ENCODE measurements at regions not wholly inside any gene's neighbourhood (a gene's known extent, or its start where the extent isn't known, plus 50 kb on each side); places are given as distances from the start of the nearest gene placed in this dataset.
"Not testable (repeated sequence)": the region's sequence is repeated elsewhere in the genome, so short reads cannot be mapped to it uniquely, and the experiment has no call there.

DNA sequence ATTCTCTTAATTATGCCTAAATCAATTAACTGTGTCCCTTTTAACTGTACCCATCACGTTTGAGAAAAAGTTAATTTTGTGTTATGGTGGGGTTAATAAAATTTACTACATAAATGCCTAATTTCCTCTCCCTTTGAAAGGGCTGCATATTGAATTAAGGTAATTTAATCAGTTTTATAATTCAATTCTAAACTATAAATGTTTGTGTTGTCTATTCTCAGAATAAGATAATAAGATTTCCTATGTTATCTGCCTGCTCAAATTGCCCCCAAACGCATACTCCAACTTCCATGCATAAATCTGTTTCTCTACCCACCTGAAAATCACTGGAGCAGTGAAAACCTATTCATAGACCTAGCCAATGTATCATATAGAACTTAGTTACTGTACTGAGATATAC, 1716.1 kb downstream of the SI start:
- no peaks in the 10 kb centered on the region for H3K36me3 ChIP-seq
- no peaks in the 10 kb centered on the region for H3K27me3 ChIP-seq
- no peaks in the 10 kb centered on the region for H3K4me1 ChIP-seq (ENCODE audit: low read depth)
- TF ChIP-seq, protein P1, sequence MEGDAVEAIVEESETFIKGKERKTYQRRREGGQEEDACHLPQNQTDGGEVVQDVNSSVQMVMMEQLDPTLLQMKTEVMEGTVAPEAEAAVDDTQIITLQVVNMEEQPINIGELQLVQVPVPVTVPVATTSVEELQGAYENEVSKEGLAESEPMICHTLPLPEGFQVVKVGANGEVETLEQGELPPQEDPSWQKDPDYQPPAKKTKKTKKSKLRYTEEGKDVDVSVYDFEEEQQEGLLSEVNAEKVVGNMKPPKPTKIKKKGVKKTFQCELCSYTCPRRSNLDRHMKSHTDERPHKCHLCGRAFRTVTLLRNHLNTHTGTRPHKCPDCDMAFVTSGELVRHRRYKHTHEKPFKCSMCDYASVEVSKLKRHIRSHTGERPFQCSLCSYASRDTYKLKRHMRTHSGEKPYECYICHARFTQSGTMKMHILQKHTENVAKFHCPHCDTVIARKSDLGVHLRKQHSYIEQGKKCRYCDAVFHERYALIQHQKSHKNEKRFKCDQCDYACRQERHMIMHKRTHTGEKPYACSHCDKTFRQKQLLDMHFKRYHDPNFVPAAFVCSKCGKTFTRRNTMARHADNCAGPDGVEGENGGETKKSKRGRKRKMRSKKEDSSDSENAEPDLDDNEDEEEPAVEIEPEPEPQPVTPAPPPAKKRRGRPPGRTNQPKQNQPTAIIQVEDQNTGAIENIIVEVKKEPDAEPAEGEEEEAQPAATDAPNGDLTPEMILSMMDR (IDR thresholded peaks at IDR 0.05; ENCODE audit: low read depth, low read length), result no peak
- no peaks in the 10 kb centered on the region for H3K9me3 ChIP-seq (ENCODE audit: low read depth)
- H3K4me3 ChIP-seq, result no peak overlapping the region
- no peak overlapping the region for H3K27ac ChIP-seq
- DNase-seq (ENCODE audit: low read depth in 1 of 2, low spot score in 1 of 2), result no peak

DNA sequence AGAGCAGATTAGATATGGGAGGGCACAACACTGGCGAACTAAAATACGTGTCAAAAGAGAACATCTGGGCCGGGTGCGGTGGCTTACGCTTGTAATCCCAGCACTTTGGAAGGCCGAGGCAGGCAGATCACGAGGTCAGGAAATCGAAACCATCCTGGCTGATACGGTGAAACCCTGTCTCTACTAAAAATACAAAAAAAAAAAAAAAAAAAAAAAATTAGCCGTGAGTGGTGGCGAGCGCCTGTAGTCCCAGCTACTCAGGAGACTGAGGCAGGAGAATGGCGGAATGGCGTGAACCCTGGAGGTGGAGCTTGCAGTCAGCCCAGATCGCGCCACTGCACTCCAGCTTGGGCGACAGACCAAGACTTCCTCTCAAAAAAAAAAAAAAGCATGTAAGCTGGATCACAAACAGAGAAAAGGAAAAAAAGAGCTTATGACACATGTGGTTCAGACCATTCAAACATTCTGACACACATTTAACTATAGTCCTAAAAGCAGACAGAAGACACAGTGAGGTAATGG, 1716.9 kb downstream of the SI start:
- not testable (repeated sequence) for H3K27me3 ChIP-seq; H3K36me3 ChIP-seq; DNase-seq (ENCODE audit: low read depth in 1 of 2, low spot score in 1 of 2); H3K4me3 ChIP-seq; H3K9me3 ChIP-seq (ENCODE audit: low read depth); H3K4me1 ChIP-seq (ENCODE audit: low read depth); H3K27ac ChIP-seq

DNA sequence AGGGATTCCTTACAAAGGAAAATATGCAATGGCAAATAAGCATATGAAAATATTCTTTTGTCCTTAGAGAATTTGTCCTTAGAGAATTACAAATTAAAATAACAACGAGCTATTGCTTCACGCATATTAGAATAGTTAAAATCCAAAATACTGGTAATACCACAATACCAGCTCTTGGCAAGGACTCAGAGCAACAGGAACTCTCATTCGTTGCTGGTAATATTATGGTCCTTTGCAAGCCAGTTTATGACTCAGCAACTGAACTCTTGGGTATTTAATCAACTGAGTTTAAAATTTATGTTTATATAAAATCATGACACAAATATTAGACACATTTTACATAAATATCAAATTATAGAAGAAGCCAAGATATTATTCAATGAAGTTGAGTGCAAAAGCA, 1730.4 kb downstream of the SI start:
- Histone ChIP-seq H3K36me3 (no peaks in the 10 kb centered on the region), H3K27ac (no peak overlapping the region), H3K4me3 (no peak overlapping the region), H3K4me1 (ENCODE audit: low read depth) (no peaks in the 10 kb centered on the region), H3K27me3 (no peaks in the 10 kb centered on the region), H3K9me3 (ENCODE audit: low read depth) (no peaks in the 10 kb centered on the region)
- TF ChIP-seq, protein P1 (IDR thresholded peaks at IDR 0.05; ENCODE audit: low read depth, low read length), result no peak
- DNase-seq (ENCODE audit: low read depth in 1 of 2, low spot score in 1 of 2), result no peak

DNA sequence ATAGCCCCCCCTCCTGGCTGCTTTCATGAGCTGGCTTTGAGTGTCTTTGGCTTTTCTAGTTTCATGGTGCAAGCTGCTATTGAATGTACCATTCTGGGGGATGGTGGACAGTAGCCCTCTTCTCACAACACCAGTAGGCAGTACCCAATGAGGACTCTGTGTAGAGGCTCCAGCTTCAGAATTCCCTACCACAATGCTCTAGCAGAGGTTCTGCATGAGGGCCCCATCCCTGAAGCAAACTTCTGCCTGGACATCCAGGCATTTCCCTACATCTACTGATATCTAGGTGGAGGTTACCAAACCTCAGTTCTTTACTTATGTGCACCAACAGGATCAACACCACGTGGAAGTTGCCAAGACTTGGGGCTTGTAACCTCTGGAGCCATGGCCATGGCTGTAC, 1742.9 kb downstream of the SI start:
- no peaks in the 10 kb centered on the region for H3K9me3 ChIP-seq (ENCODE audit: low read depth)
- H3K27ac ChIP-seq, result no peak overlapping the region
- no peak for DNase-seq (ENCODE audit: low read depth in 1 of 2, low spot score in 1 of 2)
- no peak overlapping the region for H3K4me3 ChIP-seq
- no peaks in the 10 kb centered on the region for H3K27me3 ChIP-seq
- no peaks in the 10 kb centered on the region for H3K4me1 ChIP-seq (ENCODE audit: low read depth)
- TF ChIP-seq, protein P1 (IDR thresholded peaks at IDR 0.05; ENCODE audit: low read depth, low read length), result no peak
- no peaks in the 10 kb centered on the region for H3K36me3 ChIP-seq

DNA sequence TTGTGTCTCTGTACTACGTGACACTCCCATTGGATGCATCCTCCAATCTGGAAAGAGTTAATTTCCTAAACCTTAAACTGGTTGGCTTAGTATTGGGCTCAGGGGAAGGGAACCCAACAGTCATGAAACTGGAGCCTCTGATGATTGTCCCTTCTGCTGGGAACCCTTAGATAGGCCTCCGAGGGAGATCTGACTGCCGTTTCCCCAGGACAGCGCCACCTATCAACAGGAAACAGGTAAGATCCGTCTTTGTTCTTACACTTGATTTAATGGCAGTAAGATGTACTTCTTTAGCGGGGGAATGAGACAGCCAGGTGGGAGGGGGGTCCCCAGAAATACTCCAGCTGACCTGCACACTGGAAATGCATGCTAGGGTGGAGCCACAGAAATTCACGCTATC, 1749.6 kb downstream of the SI start:
- no peak overlapping the region for H3K27ac ChIP-seq
- no peaks in the 10 kb centered on the region for H3K36me3 ChIP-seq
- no peak overlapping the region for H3K4me3 ChIP-seq
- no peaks in the 10 kb centered on the region for H3K4me1 ChIP-seq (ENCODE audit: low read depth)
- TF ChIP-seq, protein P1 (IDR thresholded peaks at IDR 0.05; ENCODE audit: low read depth, low read length), result no peak
- H3K9me3 ChIP-seq (ENCODE audit: low read depth), result no peaks in the 10 kb centered on the region
- no peaks in the 10 kb centered on the region for H3K27me3 ChIP-seq
- no peak for DNase-seq (ENCODE audit: low read depth in 1 of 2, low spot score in 1 of 2)

DNA sequence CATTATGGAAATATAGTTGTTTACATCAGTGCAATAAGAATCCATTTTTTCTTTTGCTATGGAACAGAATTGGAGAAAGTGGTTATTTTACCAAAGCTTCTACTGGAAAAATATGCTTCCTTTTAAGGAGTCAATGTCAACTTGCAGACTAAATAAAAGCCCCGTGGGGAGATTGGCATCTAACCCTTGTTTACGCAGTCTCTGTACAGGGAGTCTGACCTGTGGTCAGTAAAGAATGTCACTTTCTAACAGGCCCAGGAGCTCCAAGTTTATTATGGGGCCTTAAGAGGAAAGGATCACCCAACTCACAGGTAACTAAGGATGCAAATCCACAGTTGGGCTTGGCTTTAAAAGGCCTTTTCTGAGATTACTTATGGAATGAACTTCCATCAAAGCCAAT, 1751.2 kb downstream of the SI start:
- Histone ChIP-seq H3K9me3 (ENCODE audit: low read depth) (no peaks in the 10 kb centered on the region), H3K4me1 (ENCODE audit: low read depth) (no peaks in the 10 kb centered on the region), H3K4me3 (no peak overlapping the region), H3K27ac (no peak overlapping the region), H3K36me3 (no peaks in the 10 kb centered on the region), H3K27me3 (no peaks in the 10 kb centered on the region)
- no peak for DNase-seq (ENCODE audit: low read depth in 1 of 2, low spot score in 1 of 2)
- TF ChIP-seq, protein P1 (IDR thresholded peaks at IDR 0.05; ENCODE audit: low read depth, low read length), result no peak
